GM12891 (cell line): ENCODE measurements at regions not wholly inside any gene's neighbourhood (a gene's known extent, or its start where the extent isn't known, plus 50 kb on each side); places are given as distances from the start of the nearest gene placed in this dataset.
"Not testable (repeated sequence)": the region's sequence is repeated elsewhere in the genome, so short reads cannot be mapped to it uniquely, and the experiment has no call there.

Source experiments
- POLR2A ChIP-seq: IDR thresholded peaks from 2 replicates; pipeline ENCODE4 v1.6.1; 2011; ENCODE audit warnings: low read depth, low read length, control low read depth
- POLR2AphosphoS5 ChIP-seq: IDR thresholded peaks from 2 replicates; pipeline ENCODE4 v1.6.1; 2011; ENCODE audit warnings: low read depth, low read length, control low read depth
- SPI1 ChIP-seq: IDR thresholded peaks from 2 replicates; pipeline ENCODE4 v1.6.1; 2011; ENCODE audit warnings: low read depth, low read length, control low read depth
- TAF1 ChIP-seq: IDR thresholded peaks from 2 replicates; pipeline ENCODE4 v1.6.1; 2011; ENCODE audit warnings: low read depth, low read length, control low read depth

DNA sequence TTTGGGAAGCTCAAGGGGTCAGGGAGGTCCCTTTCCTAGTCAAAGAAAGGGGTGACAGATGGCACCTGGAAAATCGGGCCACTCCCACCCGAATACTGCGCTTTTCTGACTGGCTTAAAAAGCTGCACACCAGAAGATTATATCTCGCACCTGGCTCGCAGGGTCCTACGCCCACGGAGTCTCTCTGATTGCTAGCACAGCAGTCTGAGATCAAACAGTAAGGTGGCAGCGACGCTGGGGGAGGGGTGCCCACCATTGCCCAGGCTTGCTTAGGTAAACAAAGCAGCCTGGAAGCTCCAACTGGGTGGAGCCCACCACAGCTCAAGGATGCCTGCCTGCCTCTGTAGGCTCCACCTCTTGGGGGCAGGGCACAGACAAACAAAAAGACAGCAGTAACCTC, 228.4 kb upstream of the FBXL7 start:
- TF ChIP-seq POLR2AphosphoS5, SPI1, POLR2A, TAF1: not testable (repeated sequence)
